Neural cell (in vitro differentiated cells): ENCODE measurements at regions not wholly inside any gene's neighbourhood (a gene's known extent, or its start where the extent isn't known, plus 50 kb on each side); places are given as distances from the start of the nearest gene placed in this dataset.

Source experiments
- CTCF ChIP-seq: fragments of 450-650 bp; IDR thresholded peaks from 2 replicates; pipeline ENCODE4 v1.5.1; 2014; ENCODE audit warnings: antibody characterized with exemption, mild to moderate bottlenecking, moderate library complexity; ENCODE audit not compliant: poor library complexity, severe bottlenecking
- EZH2 ChIP-seq: fragments of 200-600, 300-800 bp; shearing (Covaris generic), sonication (generic); IDR thresholded peaks from 2 replicates; pipeline ENCODE4 v1.6.1; 2014; ENCODE audit warnings: antibody characterized with exemption, low read length, borderline replicate concordance, mild to moderate bottlenecking; ENCODE audit not compliant: insufficient read depth, poor library complexity, severe bottlenecking
- MXI1 ChIP-seq: fragments of 450-650 bp; conservative IDR thresholded peaks from 2 replicates; pipeline ENCODE4 v1.6.1; 2014; ENCODE audit warnings: antibody characterized with exemption, mild to moderate bottlenecking; ENCODE audit not compliant: poor library complexity, severe bottlenecking
- POLR2AphosphoS5 ChIP-seq: IDR thresholded peaks from 2 replicates; pipeline ENCODE4 v1.6.1; 2012
- RAD21 ChIP-seq: fragments of 450-650 bp; conservative IDR thresholded peaks from 2 replicates; pipeline ENCODE4 v1.6.1; 2014; ENCODE audit warnings: antibody characterized with exemption, mild to moderate bottlenecking, moderate library complexity
- SMC3 ChIP-seq: fragments of 450-650 bp; conservative IDR thresholded peaks from 2 replicates; pipeline ENCODE4 v1.6.1; 2014; ENCODE audit warnings: antibody characterized with exemption, mild to moderate bottlenecking, moderate library complexity; ENCODE audit not compliant: poor library complexity
- TAF1 ChIP-seq: IDR thresholded peaks from 2 replicates; pipeline ENCODE4 v1.6.1; 2012; ENCODE audit warnings: low read depth
- TF ChIP-seq, protein P1 (sequence below): IDR thresholded peaks from 2 replicates; pipeline ENCODE4 v1.6.1; 2012; ENCODE audit warnings: borderline replicate concordance

GRCh38 chr4:31100536-31100935 lies 380.4 kb downstream of the PCDH7 start:
- no peak for TF ChIP-seq CTCF
- no peak for TF ChIP-seq RAD21
- TF ChIP-seq MXI1 = no peak
- TF ChIP-seq SMC3 = no peak
- no peak for TF ChIP-seq POLR2AphosphoS5
- no peak for TF ChIP-seq TAF1
- TF ChIP-seq, protein P1, sequence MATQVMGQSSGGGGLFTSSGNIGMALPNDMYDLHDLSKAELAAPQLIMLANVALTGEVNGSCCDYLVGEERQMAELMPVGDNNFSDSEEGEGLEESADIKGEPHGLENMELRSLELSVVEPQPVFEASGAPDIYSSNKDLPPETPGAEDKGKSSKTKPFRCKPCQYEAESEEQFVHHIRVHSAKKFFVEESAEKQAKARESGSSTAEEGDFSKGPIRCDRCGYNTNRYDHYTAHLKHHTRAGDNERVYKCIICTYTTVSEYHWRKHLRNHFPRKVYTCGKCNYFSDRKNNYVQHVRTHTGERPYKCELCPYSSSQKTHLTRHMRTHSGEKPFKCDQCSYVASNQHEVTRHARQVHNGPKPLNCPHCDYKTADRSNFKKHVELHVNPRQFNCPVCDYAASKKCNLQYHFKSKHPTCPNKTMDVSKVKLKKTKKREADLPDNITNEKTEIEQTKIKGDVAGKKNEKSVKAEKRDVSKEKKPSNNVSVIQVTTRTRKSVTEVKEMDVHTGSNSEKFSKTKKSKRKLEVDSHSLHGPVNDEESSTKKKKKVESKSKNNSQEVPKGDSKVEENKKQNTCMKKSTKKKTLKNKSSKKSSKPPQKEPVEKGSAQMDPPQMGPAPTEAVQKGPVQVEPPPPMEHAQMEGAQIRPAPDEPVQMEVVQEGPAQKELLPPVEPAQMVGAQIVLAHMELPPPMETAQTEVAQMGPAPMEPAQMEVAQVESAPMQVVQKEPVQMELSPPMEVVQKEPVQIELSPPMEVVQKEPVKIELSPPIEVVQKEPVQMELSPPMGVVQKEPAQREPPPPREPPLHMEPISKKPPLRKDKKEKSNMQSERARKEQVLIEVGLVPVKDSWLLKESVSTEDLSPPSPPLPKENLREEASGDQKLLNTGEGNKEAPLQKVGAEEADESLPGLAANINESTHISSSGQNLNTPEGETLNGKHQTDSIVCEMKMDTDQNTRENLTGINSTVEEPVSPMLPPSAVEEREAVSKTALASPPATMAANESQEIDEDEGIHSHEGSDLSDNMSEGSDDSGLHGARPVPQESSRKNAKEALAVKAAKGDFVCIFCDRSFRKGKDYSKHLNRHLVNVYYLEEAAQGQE = no peak
- no peak for TF ChIP-seq EZH2
